Neural crest cell (in vitro differentiated cells): ENCODE measurements at regions not wholly inside any gene's neighbourhood (a gene's known extent, or its start where the extent isn't known, plus 50 kb on each side); places are given as distances from the start of the nearest gene placed in this dataset.
A peak's percentile ranks its signal among the peaks of the same experiment; 100 is the strongest.

ENCODE experiments used
- DNase-seq: peaks from one replicate; pipeline ENCODE4 v3.0.0; 2021; ENCODE audit warnings: low read depth, mixed read lengths, low spot score
- H3K27ac Mint-ChIP-seq: one replicate; pipeline ENCODE4 v1.8.0; 2021; ENCODE audit warnings: mild to moderate bottlenecking, mixed read lengths; ENCODE audit not compliant: unreplicated experiment
- H3K27me3 Mint-ChIP-seq: 2 replicates; pipeline ENCODE4 v1.8.0; 2021; ENCODE audit warnings: low read depth, mild to moderate bottlenecking, mixed read lengths
- H3K36me3 Mint-ChIP-seq: 2 replicates; pipeline ENCODE4 v1.8.0; 2021; ENCODE audit warnings: low read depth, mild to moderate bottlenecking, mixed read lengths
- H3K4me1 Mint-ChIP-seq: 2 replicates; pipeline ENCODE4 v1.8.0; 2021; ENCODE audit warnings: mixed read lengths
- H3K4me3 Mint-ChIP-seq: one replicate; pipeline ENCODE4 v1.8.0; 2021; ENCODE audit warnings: mild to moderate bottlenecking, mixed read lengths
- H3K9me3 Mint-ChIP-seq: 2 replicates; pipeline ENCODE4 v1.8.0; 2021; ENCODE audit warnings: mixed read lengths
- CTCF ChIP-seq: fragments of 200-600 bp; sonication (generic); conservative IDR thresholded peaks from 2 replicates; pipeline ENCODE4 v1.5.0; 2021; ENCODE audit warnings: antibody characterized with exemption, mild to moderate bottlenecking

- Mint-ChIP-seq H3K4me3 (no peak overlapping the region), H3K27ac (no peak overlapping the region), H3K9me3 (peaks cover 5% of the 10 kb centered on the region), H3K4me1 (no peaks in the 10 kb centered on the region), H3K27me3 (no peaks in the 10 kb centered on the region), H3K36me3 (peaks cover 5% of the 10 kb centered on the region)
- TF ChIP-seq CTCF = no peak
- DNase-seq = no peak
These were observed 126.9 kb downstream of the SOX11 start for GRCh38 chr2:5818961-5819600.

- Mint-ChIP-seq H3K4me1 (peaks cover 7% of the 10 kb centered on the region), H3K4me3 (no peak overlapping the region), H3K27me3 (no peaks in the 10 kb centered on the region), H3K36me3 (peaks cover 14% of the 10 kb centered on the region), H3K9me3 (peaks cover 16% of the 10 kb centered on the region), H3K27ac (no peak overlapping the region)
- no peak for DNase-seq
- TF ChIP-seq CTCF = no peak
These were observed 131.9 kb downstream of the SOX11 start for GRCh38 chr2:5824126-5824525.

GRCh38 chr2:5825686-5826085 is 133.5 kb downstream of the SOX11 start:
- Mint-ChIP-seq H3K27me3 (no peaks in the 10 kb centered on the region), H3K36me3 (peaks cover 14% of the 10 kb centered on the region), H3K27ac (no peak overlapping the region), H3K4me3 (no peak overlapping the region), H3K4me1 (peaks cover 7% of the 10 kb centered on the region), H3K9me3 (peaks cover 16% of the 10 kb centered on the region)
- DNase-seq = no peak
- no peak for TF ChIP-seq CTCF

- H3K4me3 Mint-ChIP-seq = no peak overlapping the region
- H3K9me3 Mint-ChIP-seq = peaks cover 16% of the 10 kb centered on the region
- peaks cover 7% of the 10 kb centered on the region for H3K4me1 Mint-ChIP-seq
- no peak for DNase-seq
- no peaks in the 10 kb centered on the region for H3K27me3 Mint-ChIP-seq
- TF ChIP-seq CTCF = no peak
- peaks cover 14% of the 10 kb centered on the region for H3K36me3 Mint-ChIP-seq
- no peak overlapping the region for H3K27ac Mint-ChIP-seq
These were observed 134.9 kb downstream of the SOX11 start for GRCh38 chr2:5826979-5827655.

GRCh38 chr2:5834501-5834900 is 142.3 kb downstream of the SOX11 start:
- Mint-ChIP-seq H3K9me3 (peaks cover 5% of the 10 kb centered on the region), H3K27me3 (no peaks in the 10 kb centered on the region), H3K36me3 (no peaks in the 10 kb centered on the region), H3K4me3 (peak overlapping the region; percentile 9), H3K27ac (peak overlapping the region; percentile 98), H3K4me1 (peaks cover 28% of the 10 kb centered on the region)
- no peak for TF ChIP-seq CTCF
- DNase-seq = no peak
